ENCODE measurements at regions not wholly inside any gene's neighbourhood (a gene's known extent, or its start where the extent isn't known, plus 50 kb on each side); places are given as distances from the start of the nearest gene placed in this dataset.

- Mint-ChIP-seq H3K4me3 (no peak overlapping the region), H3K27ac (no peak overlapping the region), H3K9me3 (no peaks in the 10 kb centered on the region), H3K27me3 (ENCODE audit: low read depth) (peaks cover 5% of the 10 kb centered on the region), H3K36me3 (ENCODE audit: insufficient read depth in 2 of 2) (no peaks in the 10 kb centered on the region), H3K4me1 (ENCODE audit: low read depth) (no peaks in the 10 kb centered on the region)
- ATAC-seq (replicated peaks in 1 of 2): no peak
- no peak for DNase-seq
Observed at GRCh38 chr11:11016943-11017342, 159.1 kb upstream of the ZBED5 start.

DNA sequence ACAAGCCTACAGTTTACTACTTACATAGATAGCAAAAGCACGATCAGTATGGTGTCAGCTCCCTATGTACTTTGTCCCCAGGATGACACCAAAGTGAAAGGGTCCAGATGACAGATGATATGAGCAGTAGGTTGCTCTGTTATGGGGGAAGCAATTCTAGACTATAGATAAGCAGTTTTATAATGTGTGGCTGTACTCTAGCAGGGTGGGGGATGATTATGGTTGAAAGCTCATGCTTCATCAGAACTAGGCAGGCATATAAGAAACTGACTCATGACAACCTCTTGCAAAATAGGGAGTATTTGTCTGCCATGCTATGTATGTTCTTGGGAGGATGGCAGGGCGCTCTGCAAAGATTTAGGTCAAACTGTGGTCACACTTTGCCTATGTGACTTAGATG lies 158.2 kb upstream of the ZBED5 start:
- ATAC-seq (replicated peaks in 1 of 2): peak; percentile 25 to 79

DNA sequence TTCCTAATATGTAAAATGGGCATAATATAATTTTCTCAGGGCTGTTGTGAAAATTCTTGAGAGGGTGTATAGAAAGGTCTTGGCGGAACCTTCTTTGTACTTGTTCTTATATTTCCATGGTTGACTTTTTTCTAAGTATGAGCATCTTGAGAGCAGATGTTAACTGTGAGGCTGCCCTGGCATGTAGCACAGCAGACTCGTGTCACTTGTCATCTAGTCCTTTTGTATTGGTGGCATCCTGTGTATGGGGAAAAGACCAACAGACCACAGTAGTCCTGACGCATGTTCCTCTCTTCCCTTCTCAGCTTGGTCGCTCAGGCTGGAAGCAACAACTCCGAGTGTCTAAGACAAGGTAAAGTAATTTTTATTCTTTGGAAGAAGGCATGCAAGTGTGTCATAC lies 153.8 kb upstream of the ZBED5 start:
- Mint-ChIP-seq H3K4me1 (ENCODE audit: low read depth) (no peaks in the 10 kb centered on the region), H3K27me3 (ENCODE audit: low read depth) (peaks cover 34% of the 10 kb centered on the region), H3K27ac (no peak overlapping the region), H3K9me3 (no peaks in the 10 kb centered on the region), H3K36me3 (ENCODE audit: insufficient read depth in 2 of 2) (no peaks in the 10 kb centered on the region), H3K4me3 (no peak overlapping the region)
- DNase-seq (no peak), ATAC-seq (replicated peaks in 1 of 2) (no peak)

More for the DNA sequence above, 158.2 kb upstream of the ZBED5 start:
- Mint-ChIP-seq H3K9me3 (no peaks in the 10 kb centered on the region), H3K36me3 (ENCODE audit: insufficient read depth in 2 of 2) (no peaks in the 10 kb centered on the region), H3K4me1 (ENCODE audit: low read depth) (no peaks in the 10 kb centered on the region), H3K4me3 (no peak overlapping the region), H3K27me3 (ENCODE audit: low read depth) (peaks cover 10% of the 10 kb centered on the region), H3K27ac (peak overlapping the region; percentile 16)
- no peak for DNase-seq

DNA sequence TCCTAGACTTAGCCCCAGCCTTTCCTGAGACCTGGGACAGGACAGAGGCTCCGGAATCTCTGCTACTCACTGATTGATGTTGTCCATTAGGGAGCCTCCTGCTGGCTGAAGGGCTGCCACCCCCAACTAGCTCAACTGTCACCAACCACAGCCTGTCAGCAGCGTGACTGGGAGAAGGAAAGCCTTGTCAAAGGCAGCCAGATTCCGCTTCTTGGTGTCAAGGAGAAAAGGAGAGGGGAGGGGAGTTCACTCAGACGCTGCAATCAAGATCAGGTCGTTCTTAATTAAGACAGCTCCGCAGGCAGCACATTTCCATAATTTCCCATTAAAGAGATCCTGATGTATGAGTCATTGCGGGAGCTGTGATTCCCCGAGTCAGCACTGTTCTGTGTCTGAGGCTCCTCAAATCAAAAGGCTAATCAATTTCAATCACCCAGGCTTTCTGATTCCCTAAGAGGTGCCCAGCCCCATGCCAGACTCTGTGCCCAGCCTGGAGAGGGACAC lies 152.8 kb upstream of the ZBED5 start:
- H3K27me3 Mint-ChIP-seq (ENCODE audit: low read depth): peaks cover 36% of the 10 kb centered on the region
- H3K9me3 Mint-ChIP-seq: no peaks in the 10 kb centered on the region
- H3K4me3 Mint-ChIP-seq: no peak overlapping the region
- ATAC-seq (replicated peaks in 1 of 2) (no peak), DNase-seq (no peak)
- no peaks in the 10 kb centered on the region for H3K4me1 Mint-ChIP-seq (ENCODE audit: low read depth)
- no peaks in the 10 kb centered on the region for H3K36me3 Mint-ChIP-seq (ENCODE audit: insufficient read depth in 2 of 2)
- H3K27ac Mint-ChIP-seq: no peak overlapping the region

GRCh38 chr11:11009179-11009578 lies 151.3 kb upstream of the ZBED5 start:
- Mint-ChIP-seq H3K4me3 (no peak overlapping the region), H3K27me3 (ENCODE audit: low read depth) (peaks cover 48% of the 10 kb centered on the region), H3K27ac (no peak overlapping the region), H3K9me3 (no peaks in the 10 kb centered on the region), H3K36me3 (ENCODE audit: insufficient read depth in 2 of 2) (no peaks in the 10 kb centered on the region), H3K4me1 (ENCODE audit: low read depth) (no peaks in the 10 kb centered on the region)
- ATAC-seq (replicated peaks in 1 of 2) (no peak), DNase-seq (no peak)

DNA sequence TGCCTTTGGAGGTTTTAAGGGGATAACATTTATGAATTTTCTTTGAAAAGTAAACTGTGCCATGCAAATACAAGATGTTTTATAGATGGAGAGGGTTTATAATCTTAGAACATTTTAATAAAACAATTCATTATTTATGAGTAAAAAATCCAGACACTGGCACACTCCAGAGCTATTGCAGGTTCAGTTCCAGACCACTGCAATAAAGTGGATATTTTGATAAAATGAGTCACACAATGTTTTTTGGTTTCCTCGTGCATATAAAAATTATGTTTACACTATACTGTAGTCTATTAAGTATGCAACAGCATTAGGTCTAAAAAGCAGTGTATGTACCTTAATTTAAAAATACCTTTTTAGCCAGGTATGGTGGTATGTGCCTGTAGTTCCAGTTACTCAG lies 146.2 kb upstream of the ZBED5 start:
- ATAC-seq (replicated peaks in 1 of 2): no peak
- Mint-ChIP-seq H3K4me3 (no peak overlapping the region), H3K27ac (no peak overlapping the region), H3K36me3 (ENCODE audit: insufficient read depth in 2 of 2) (no peaks in the 10 kb centered on the region), H3K4me1 (ENCODE audit: low read depth) (no peaks in the 10 kb centered on the region), H3K27me3 (ENCODE audit: low read depth) (peaks cover 51% of the 10 kb centered on the region), H3K9me3 (no peaks in the 10 kb centered on the region)
- no peak for DNase-seq

GRCh38 chr11:11003226-11003625 lies 145.4 kb upstream of the ZBED5 start:
- H3K9me3 Mint-ChIP-seq: no peaks in the 10 kb centered on the region
- no peak for DNase-seq
- H3K27ac Mint-ChIP-seq: no peak overlapping the region
- no peaks in the 10 kb centered on the region for H3K36me3 Mint-ChIP-seq (ENCODE audit: insufficient read depth in 2 of 2)
- H3K4me3 Mint-ChIP-seq: no peak overlapping the region
- ATAC-seq (replicated peaks in 1 of 2): no peak
- H3K27me3 Mint-ChIP-seq (ENCODE audit: low read depth): peaks cover 53% of the 10 kb centered on the region
- H3K4me1 Mint-ChIP-seq (ENCODE audit: low read depth): no peaks in the 10 kb centered on the region

GRCh38 chr11:11000579-11001283 lies 142.9 kb upstream of the ZBED5 start:
- no peak overlapping the region for H3K27ac Mint-ChIP-seq
- H3K27me3 Mint-ChIP-seq (ENCODE audit: low read depth): peaks cover 44% of the 10 kb centered on the region
- no peaks in the 10 kb centered on the region for H3K4me1 Mint-ChIP-seq (ENCODE audit: low read depth)
- no peaks in the 10 kb centered on the region for H3K36me3 Mint-ChIP-seq (ENCODE audit: insufficient read depth in 2 of 2)
- no peak overlapping the region for H3K4me3 Mint-ChIP-seq
- no peak for ATAC-seq (replicated peaks in 1 of 2)
- no peaks in the 10 kb centered on the region for H3K9me3 Mint-ChIP-seq
- DNase-seq: no peak

- DNase-seq (no peak), ATAC-seq (replicated peaks in 1 of 2) (no peak)
- Mint-ChIP-seq H3K4me1 (ENCODE audit: low read depth) (no peaks in the 10 kb centered on the region), H3K27ac (no peak overlapping the region), H3K9me3 (peaks cover 0 to 3% of the 10 kb centered on the region in 2 donors), H3K27me3 (ENCODE audit: low read depth) (peaks cover 31% of the 10 kb centered on the region), H3K4me3 (no peak overlapping the region), H3K36me3 (ENCODE audit: insufficient read depth in 2 of 2) (no peaks in the 10 kb centered on the region)
Observed at GRCh38 chr11:10998674-10999073, 140.8 kb upstream of the ZBED5 start.

- ATAC-seq (replicated peaks in 1 of 2) (no peak), DNase-seq (no peak)
- no peak overlapping the region for H3K4me3 Mint-ChIP-seq
- peaks cover 0 to 3% of the 10 kb centered on the region in 2 donors for H3K9me3 Mint-ChIP-seq
- no peaks in the 10 kb centered on the region for H3K4me1 Mint-ChIP-seq (ENCODE audit: low read depth)
- H3K27ac Mint-ChIP-seq: no peak overlapping the region
- H3K27me3 Mint-ChIP-seq (ENCODE audit: low read depth): peaks cover 18% of the 10 kb centered on the region
- no peaks in the 10 kb centered on the region for H3K36me3 Mint-ChIP-seq (ENCODE audit: insufficient read depth in 2 of 2)
Observed at GRCh38 chr11:10996678-10997077, 138.8 kb upstream of the ZBED5 start.

- DNase-seq (no peak), ATAC-seq (replicated peaks in 1 of 2) (no peak)
- Mint-ChIP-seq H3K36me3 (ENCODE audit: insufficient read depth in 2 of 2) (no peaks in the 10 kb centered on the region), H3K27me3 (ENCODE audit: low read depth) (peaks cover 3% of the 10 kb centered on the region), H3K4me1 (ENCODE audit: low read depth) (no peaks in the 10 kb centered on the region), H3K27ac (no peak overlapping the region), H3K4me3 (no peak overlapping the region), H3K9me3 (peaks cover 0 to 3% of the 10 kb centered on the region in 2 donors)
Observed at GRCh38 chr11:10993640-10994039, 135.8 kb upstream of the ZBED5 start.

- no peaks in the 10 kb centered on the region for H3K27me3 Mint-ChIP-seq (ENCODE audit: low read depth)
- H3K4me1 Mint-ChIP-seq (ENCODE audit: low read depth): no peaks in the 10 kb centered on the region
- H3K9me3 Mint-ChIP-seq: peaks cover 0 to 3% of the 10 kb centered on the region in 2 donors
- no peak overlapping the region for H3K4me3 Mint-ChIP-seq
- no peaks in the 10 kb centered on the region for H3K36me3 Mint-ChIP-seq (ENCODE audit: insufficient read depth in 2 of 2)
- H3K27ac Mint-ChIP-seq: no peak overlapping the region
- DNase-seq: no peak
- ATAC-seq (replicated peaks in 1 of 2): no peak
Observed at GRCh38 chr11:10993186-10993585, 135.3 kb upstream of the ZBED5 start.

- no peak for DNase-seq
- no peak for ATAC-seq (replicated peaks in 1 of 2)
- no peaks in the 10 kb centered on the region for H3K36me3 Mint-ChIP-seq (ENCODE audit: insufficient read depth in 2 of 2)
- peaks cover 0 to 3% of the 10 kb centered on the region in 2 donors for H3K9me3 Mint-ChIP-seq
- no peak overlapping the region for H3K4me3 Mint-ChIP-seq
- no peak overlapping the region for H3K27ac Mint-ChIP-seq
- no peaks in the 10 kb centered on the region for H3K27me3 Mint-ChIP-seq (ENCODE audit: low read depth)
- H3K4me1 Mint-ChIP-seq (ENCODE audit: low read depth): no peaks in the 10 kb centered on the region
Observed at GRCh38 chr11:10991393-10991792, 133.5 kb upstream of the ZBED5 start.

DNA sequence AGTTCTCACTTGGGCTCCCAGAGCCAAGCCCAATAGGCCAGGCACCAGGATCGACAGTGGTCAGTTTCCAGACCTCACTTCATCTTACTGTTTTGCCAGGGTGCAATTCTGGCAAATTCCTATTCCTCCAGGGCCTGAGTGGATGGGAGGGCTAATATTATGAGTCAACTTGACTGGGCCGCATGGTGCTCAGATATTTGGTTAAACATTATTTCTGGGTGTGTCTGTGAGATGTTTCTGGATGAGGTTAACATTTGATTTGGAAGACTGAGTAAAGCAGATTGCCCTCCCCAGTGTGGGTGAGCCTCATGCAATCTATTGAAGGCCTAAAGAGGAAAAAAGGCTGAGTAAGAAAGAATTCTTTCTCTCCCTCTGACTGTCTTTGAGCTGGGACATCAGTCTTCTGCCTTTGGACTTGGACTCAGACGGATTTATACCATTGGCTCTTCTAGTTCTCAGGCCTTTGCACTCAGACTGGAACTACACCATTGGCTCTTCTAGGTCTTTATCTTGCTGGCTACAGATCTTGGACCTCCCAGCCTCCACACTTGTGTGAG lies 132.9 kb upstream of the ZBED5 start:
- Mint-ChIP-seq H3K36me3 (ENCODE audit: insufficient read depth in 2 of 2) (no peaks in the 10 kb centered on the region), H3K4me3 (no peak overlapping the region), H3K27me3 (ENCODE audit: low read depth) (no peaks in the 10 kb centered on the region), H3K4me1 (ENCODE audit: low read depth) (no peaks in the 10 kb centered on the region), H3K27ac (no peak overlapping the region), H3K9me3 (peaks cover 0 to 3% of the 10 kb centered on the region in 2 donors)
- DNase-seq: no peak
- no peak for ATAC-seq (replicated peaks in 1 of 2)

Measured in activated T-cell treated with anti-CD3 and anti-CD28 coated beads, Interleukin-2, amount 50 U/mL, for 72 hours (primary cell).